ENCODE measurements at regions not wholly inside any gene's neighbourhood (a gene's known extent, or its start where the extent isn't known, plus 50 kb on each side); places are given as distances from the start of the nearest gene placed in this dataset.

- H3K4me3 ChIP-seq (ENCODE audit: low read length, poor library complexity, severe bottlenecking): no peak overlapping the region
- TF ChIP-seq CTCF (conservative IDR thresholded peaks at IDR 0.05; ENCODE audit: low read length) (no peak), EZH2phosphoT487 (IDR thresholded peaks at IDR 0.05; ENCODE audit: borderline replicate concordance) (no peak)
- no peaks in the 10 kb centered on the region for H3K27me3 ChIP-seq (ENCODE audit: insufficient read depth, low read length, poor library complexity, severe bottlenecking)
- H3K9me3 ChIP-seq (ENCODE audit: insufficient read depth, low read depth, low read length): no peaks in the 10 kb centered on the region
- no peaks in the 10 kb centered on the region for H3K4me1 ChIP-seq (ENCODE audit: insufficient read depth, low read length, poor library complexity, severe bottlenecking)
- H3K9ac ChIP-seq (ENCODE audit: low read depth, low read length, poor library complexity, severe bottlenecking): no peak overlapping the region
- no peaks in the 10 kb centered on the region; the same call in 1 of the 2 replicates for H3K9me2 ChIP-seq (replicated peaks; ENCODE audit: low read depth, low read length)
- H2AFZ ChIP-seq (ENCODE audit: low read length): no peak overlapping the region
- H4K20me1 ChIP-seq (ENCODE audit: insufficient read depth, low read length, poor library complexity, severe bottlenecking): no peaks in the 10 kb centered on the region
- no peaks in the 10 kb centered on the region for H3K79me2 ChIP-seq (ENCODE audit: insufficient read depth, low read length)
- H3K4me2 ChIP-seq (ENCODE audit: low read depth, low read length, poor library complexity, severe bottlenecking): no peak overlapping the region
- H3K36me3 ChIP-seq (ENCODE audit: insufficient read depth, low read length): no peaks in the 10 kb centered on the region
- no peaks in the 10 kb centered on the region for H3F3A ChIP-seq (ENCODE audit: low read depth)
These were observed 164.7 kb upstream of the CHRM3 start for GRCh38 chr1:239221656-239222055.

GRCh38 chr1:239219679-239220078 lies 166.7 kb upstream of the CHRM3 start:
- H3K4me2 ChIP-seq (ENCODE audit: low read depth, low read length, poor library complexity, severe bottlenecking): no peak overlapping the region
- no peak overlapping the region for H3K9ac ChIP-seq (ENCODE audit: low read depth, low read length, poor library complexity, severe bottlenecking)
- H3K4me3 ChIP-seq (ENCODE audit: low read length, poor library complexity, severe bottlenecking): no peak overlapping the region
- no peaks in the 10 kb centered on the region for H3K36me3 ChIP-seq (ENCODE audit: insufficient read depth, low read length)
- no peaks in the 10 kb centered on the region; the same call in 1 of the 2 replicates for H3K9me2 ChIP-seq (replicated peaks; ENCODE audit: low read depth, low read length)
- no peak overlapping the region for H2AFZ ChIP-seq (ENCODE audit: low read length)
- H3K27me3 ChIP-seq (ENCODE audit: insufficient read depth, low read length, poor library complexity, severe bottlenecking): no peaks in the 10 kb centered on the region
- no peaks in the 10 kb centered on the region for H4K20me1 ChIP-seq (ENCODE audit: insufficient read depth, low read length, poor library complexity, severe bottlenecking)
- no peak for TF ChIP-seq EZH2phosphoT487 (IDR thresholded peaks at IDR 0.05; ENCODE audit: borderline replicate concordance)
- TF ChIP-seq CTCF (conservative IDR thresholded peaks at IDR 0.05; ENCODE audit: low read length): no peak
- no peaks in the 10 kb centered on the region for H3K79me2 ChIP-seq (ENCODE audit: insufficient read depth, low read length)
- no peaks in the 10 kb centered on the region for H3K4me1 ChIP-seq (ENCODE audit: insufficient read depth, low read length, poor library complexity, severe bottlenecking)
- no peaks in the 10 kb centered on the region for H3K9me3 ChIP-seq (ENCODE audit: insufficient read depth, low read depth, low read length)
- no peaks in the 10 kb centered on the region for H3F3A ChIP-seq (ENCODE audit: low read depth)

DNA sequence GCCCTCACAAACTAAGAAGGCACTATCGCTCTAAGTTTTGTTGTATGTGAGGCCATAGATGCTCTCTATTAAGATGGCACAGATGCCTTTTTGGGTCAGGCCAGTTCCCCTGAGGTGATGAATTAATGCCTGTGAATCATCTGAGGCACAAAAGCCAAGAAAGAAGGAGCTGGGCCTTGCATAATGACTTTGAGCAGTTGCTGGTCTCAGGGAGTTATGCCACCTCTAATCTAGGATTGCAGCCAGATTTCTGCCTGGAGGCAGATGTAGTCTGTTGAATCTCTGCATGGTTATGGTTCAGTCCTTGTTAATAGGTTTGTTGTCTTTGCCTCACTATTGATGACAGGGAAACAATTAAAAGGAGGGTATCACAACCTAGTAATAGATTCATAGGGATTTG lies 168.1 kb upstream of the CHRM3 start:
- Histone ChIP-seq H3K9me2 (replicated peaks; ENCODE audit: low read depth, low read length) (no peaks in the 10 kb centered on the region; the same call in 1 of the 2 replicates), H3K9ac (ENCODE audit: low read depth, low read length, poor library complexity, severe bottlenecking) (no peak overlapping the region), H3F3A (ENCODE audit: low read depth) (no peaks in the 10 kb centered on the region)

More for the DNA sequence above, 168.1 kb upstream of the CHRM3 start:
- Histone ChIP-seq H4K20me1 (ENCODE audit: insufficient read depth, low read length, poor library complexity, severe bottlenecking) (no peaks in the 10 kb centered on the region), H3K36me3 (ENCODE audit: insufficient read depth, low read length) (no peaks in the 10 kb centered on the region), H3K4me3 (ENCODE audit: low read length, poor library complexity, severe bottlenecking) (no peak overlapping the region), H3K27me3 (ENCODE audit: insufficient read depth, low read length, poor library complexity, severe bottlenecking) (no peaks in the 10 kb centered on the region), H3K4me2 (ENCODE audit: low read depth, low read length, poor library complexity, severe bottlenecking) (no peak overlapping the region), H3K9me3 (ENCODE audit: insufficient read depth, low read depth, low read length) (no peaks in the 10 kb centered on the region), H3K79me2 (ENCODE audit: insufficient read depth, low read length) (no peaks in the 10 kb centered on the region), H2AFZ (ENCODE audit: low read length) (no peak overlapping the region), H3K4me1 (ENCODE audit: insufficient read depth, low read length, poor library complexity, severe bottlenecking) (no peaks in the 10 kb centered on the region)
- no peak for TF ChIP-seq EZH2phosphoT487 (IDR thresholded peaks at IDR 0.05; ENCODE audit: borderline replicate concordance)
- no peak for TF ChIP-seq CTCF (conservative IDR thresholded peaks at IDR 0.05; ENCODE audit: low read length)
